H1 (cell line): ENCODE measurements at regions not wholly inside any gene's neighbourhood (a gene's known extent, or its start where the extent isn't known, plus 50 kb on each side); places are given as distances from the start of the nearest gene placed in this dataset.

Source experiments
- CTCF ChIA-PET: fragments of 300-600 bp; sonication (Branson Sonifier 250); formaldehyde crosslinking; loops from one replicate; lab custom pipeline; 2021; ENCODE audit not compliant: partially characterized antibody; lab: Charles Lee
- POLR2A ChIA-PET: fragments of 300-600 bp; sonication (Branson Sonifier 250); formaldehyde crosslinking; loops from one replicate; lab custom pipeline; 2021; ENCODE audit warnings: inconsistent platforms; ENCODE audit not compliant: partially characterized antibody; lab: Charles Lee
- DNase-seq, 2 experiments: peaks; one replicate each; pipeline versions ENCODE4 v3.0.0 to v3.0.0-alpha.2; 2010 to 2022; ENCODE audit warnings: low spot score in 2 of 2, low read depth in 1 of 2, mixed read lengths in 1 of 2
- FAIRE-seq: peaks from 2 replicates; lab custom pipeline; 2011; peaks lifted over from hg19 to GRCh38; lab: Jason Lieb, UNC
- H2AFZ ChIP-seq: 2 replicates; pipeline ENCODE4 v1.8.1; 2012; ENCODE audit warnings: low read length, inconsistent platforms
- H2AK5ac ChIP-seq: 2 replicates; pipeline ENCODE4 v1.6.1; 2013; ENCODE audit warnings: low read depth, low read length
- H2BK120ac ChIP-seq: replicated peaks from 2 replicates; pipeline ENCODE3; 2013; ENCODE audit warnings: low read depth, low read length, inconsistent platforms
- H2BK12ac ChIP-seq: 2 replicates; pipeline ENCODE4 v1.6.1; 2013; ENCODE audit warnings: low read depth, low read length
- H2BK15ac ChIP-seq: 2 replicates; pipeline ENCODE4 v1.6.1; 2013; ENCODE audit warnings: low read length
- H2BK20ac ChIP-seq: 2 replicates; pipeline ENCODE4 v1.6.1; 2013; ENCODE audit warnings: low read length
- H2BK5ac ChIP-seq: 2 replicates; pipeline ENCODE4 v1.6.1; 2013; ENCODE audit warnings: low read depth, low read length
- H3K14ac ChIP-seq: 2 replicates; pipeline ENCODE4 v1.6.1; 2013; ENCODE audit warnings: inconsistent platforms; ENCODE audit not compliant: insufficient read length
- H3K18ac ChIP-seq: 2 replicates; pipeline ENCODE4 v1.6.1; 2013; ENCODE audit warnings: low read length; ENCODE audit errors: extremely low read depth
- H3K23ac ChIP-seq: 2 replicates; pipeline ENCODE4 v1.6.1; 2013; ENCODE audit warnings: inconsistent platforms; ENCODE audit not compliant: insufficient read length
- H3K23me2 ChIP-seq: 2 replicates; pipeline ENCODE4 v1.6.1; 2013; ENCODE audit warnings: low read depth, low read length
- H3K27ac ChIP-seq: 2 replicates; pipeline ENCODE4 v1.6.1; 2011; ENCODE audit warnings: low read depth, low read length, inconsistent platforms
- H3K27me3 ChIP-seq, 4 experiments: replicated peaks in 1 of 4; 1 replicate in 1 of 4; 2 replicates in 3 of 4; pipeline versions ENCODE4 v1.6.1 to v1.8.1; 2011 to 2013; ENCODE audit warnings: low read length in 3 of 4, mild to moderate bottlenecking in 3 of 4, inconsistent platforms in 2 of 4, mixed read lengths in 2 of 4, moderate library complexity in 1 of 4; ENCODE audit not compliant: control insufficient read depth in 3 of 4, insufficient read depth in 3 of 4; ENCODE audit errors: extremely low read depth in 1 of 4
- H3K36me3 ChIP-seq, 4 experiments: 2 replicates each; pipeline versions ENCODE4 v1.6.1 to v1.8.1; 2011 to 2013; ENCODE audit warnings: mild to moderate bottlenecking in 4 of 4, low read length in 3 of 4, moderate library complexity in 2 of 4, control low read depth in 1 of 4, inconsistent platforms in 1 of 4; ENCODE audit not compliant: insufficient read depth in 4 of 4, control insufficient read depth in 2 of 4
- H3K4ac ChIP-seq: replicated peaks from 2 replicates; pipeline ENCODE3; 2013; ENCODE audit warnings: low read length, low read depth, mixed read lengths, inconsistent platforms; ENCODE audit not compliant: insufficient read length
- H3K4me1 ChIP-seq, 4 experiments: replicated peaks in 1 of 4; 1 replicate in 1 of 4; 2 replicates in 3 of 4; pipeline versions ENCODE4 v1.6.1 to v1.8.1; 2011 to 2013; ENCODE audit warnings: low read length in 3 of 4, inconsistent platforms in 2 of 4, mixed read lengths in 1 of 4; ENCODE audit not compliant: insufficient read depth in 4 of 4, control insufficient read depth in 3 of 4
- H3K4me2 ChIP-seq, 2 experiments: 2 replicates each; pipeline versions ENCODE4 v1.6.1 to v1.8.1; 2011 to 2013; ENCODE audit warnings: low read depth in 2 of 2, low read length in 2 of 2, control low read depth in 1 of 2, inconsistent platforms in 1 of 2, mild to moderate bottlenecking in 1 of 2; ENCODE audit not compliant: insufficient read depth in 1 of 2
- H3K4me3 ChIP-seq, 4 experiments: fragments of 200-600, 300-600 bp in 1 of 4; sonication (generic), shearing (Covaris generic), sonication (Bioruptor Twin) in 1 of 4; 2 replicates each; pipeline versions ENCODE4 v1.5.1 to v1.8.1; 2011 to 2016; ENCODE audit warnings: low read length in 4 of 4, low read depth in 3 of 4, control low read depth in 2 of 4, inconsistent platforms in 2 of 4, mild to moderate bottlenecking in 2 of 4, mixed read lengths in 1 of 4, moderate library complexity in 1 of 4; ENCODE audit not compliant: insufficient read depth in 2 of 4; ENCODE audit errors: extremely low read depth in 1 of 4
- H3K56ac ChIP-seq: replicated peaks from 2 replicates; pipeline ENCODE3; 2013; ENCODE audit warnings: low read depth, mild to moderate bottlenecking, mixed read lengths, low read length, inconsistent platforms; ENCODE audit not compliant: insufficient read length
- H3K79me1 ChIP-seq: 2 replicates; pipeline ENCODE4 v1.6.1; 2013; ENCODE audit warnings: low read depth, low read length, control low read depth
- H3K79me2 ChIP-seq, 2 experiments: 2 replicates each; pipeline versions ENCODE4 v1.6.1 to v1.8.1; 2012 to 2013; ENCODE audit warnings: low read length in 2 of 2, mild to moderate bottlenecking in 2 of 2, inconsistent platforms in 1 of 2; ENCODE audit not compliant: insufficient read depth in 2 of 2, control insufficient read depth in 1 of 2
- H3K9ac ChIP-seq, 4 experiments: replicated peaks in 1 of 4; 1 replicate in 1 of 4; 2 replicates in 3 of 4; pipeline versions ENCODE4 v1.6.1 to v1.8.1; 2011 to 2013; ENCODE audit warnings: low read depth in 3 of 4, low read length in 3 of 4, control low read depth in 2 of 4, mild to moderate bottlenecking in 2 of 4, moderate library complexity in 2 of 4, inconsistent platforms in 1 of 4; ENCODE audit errors: extremely low read depth in 1 of 4
- H3K9me3 ChIP-seq, 2 experiments: 2 replicates each; pipeline versions ENCODE4 v1.6.1 to v1.8.1; 2012 to 2013; ENCODE audit warnings: mild to moderate bottlenecking in 2 of 2, moderate library complexity in 2 of 2, control low read depth in 1 of 2, inconsistent platforms in 1 of 2, low read depth in 1 of 2, low read length in 1 of 2, mixed read lengths in 1 of 2; ENCODE audit not compliant: insufficient read depth in 2 of 2
- H4K20me1 ChIP-seq, 2 experiments: replicated peaks in 1 of 2; 2 replicates each; pipeline versions ENCODE3 to v1.8.1; 2011 to 2013; ENCODE audit warnings: inconsistent platforms in 2 of 2, low read length in 2 of 2, mild to moderate bottlenecking in 1 of 2; ENCODE audit not compliant: insufficient read depth in 2 of 2, control insufficient read depth in 1 of 2
- H4K5ac ChIP-seq: 2 replicates; pipeline ENCODE4 v1.6.1; 2013; ENCODE audit warnings: low read length, low read depth, mixed read lengths, inconsistent platforms; ENCODE audit not compliant: insufficient read length
- H4K8ac ChIP-seq: 2 replicates; pipeline ENCODE4 v1.8.0; 2013; ENCODE audit warnings: mild to moderate bottlenecking, moderate library complexity, low read length, inconsistent platforms; ENCODE audit not compliant: insufficient read depth; ENCODE audit errors: extremely low read depth
- H4K91ac ChIP-seq: replicated peaks from 2 replicates; pipeline ENCODE3; 2013; ENCODE audit warnings: low read length, mixed read lengths, inconsistent platforms; ENCODE audit not compliant: insufficient read length
- ASH2L ChIP-seq: fragments of 200-600, 300-600 bp; sonication (generic); IDR thresholded peaks from one replicate; pipeline ENCODE4 v1.7.1; 2017; ENCODE audit warnings: low read length
- BACH1 ChIP-seq: IDR thresholded peaks from 2 replicates; pipeline ENCODE4 v1.6.1; 2012; ENCODE audit warnings: low read length, improper control_type of control experiment
- BCL11A ChIP-seq, 2 experiments: IDR thresholded peaks; one replicate each; pipeline ENCODE4 v1.6.1; 2011; ENCODE audit warnings: low read depth in 2 of 2, low read length in 2 of 2, mild to moderate bottlenecking in 2 of 2
- CEBPB ChIP-seq: IDR thresholded peaks from 2 replicates; pipeline ENCODE4 v1.6.1; 2012; ENCODE audit warnings: low read depth, low read length
- CHD1 ChIP-seq: IDR thresholded peaks from 2 replicates; pipeline ENCODE4 v1.6.1; 2012; ENCODE audit warnings: low read depth, low read length, improper control_type of control experiment
- CREB1 ChIP-seq: IDR thresholded peaks from 2 replicates; pipeline ENCODE4 v1.6.1; 2012; ENCODE audit warnings: inconsistent platforms
- EP300 ChIP-seq, 2 experiments: IDR thresholded peaks; 1 replicate in 1 of 2; 2 replicates in 1 of 2; pipeline ENCODE4 v1.6.1; 2011 to 2012; ENCODE audit warnings: low read depth in 2 of 2, low read length in 2 of 2, mild to moderate bottlenecking in 2 of 2, borderline replicate concordance in 1 of 2, inconsistent platforms in 1 of 2, moderate library complexity in 1 of 2
- FOSL1 ChIP-seq: IDR thresholded peaks from 2 replicates; pipeline ENCODE4 v1.6.1; 2011; ENCODE audit warnings: mild to moderate bottlenecking, low read depth, low read length, moderate library complexity; ENCODE audit not compliant: insufficient read depth
- KDM4A ChIP-seq: IDR thresholded peaks from one replicate; pipeline ENCODE4 v1.7.1; 2012; ENCODE audit warnings: low read depth, mild to moderate bottlenecking, moderate library complexity, low read length, inconsistent platforms; ENCODE audit not compliant: severe bottlenecking
- KDM5A ChIP-seq: fragments of 200-600 bp; IDR thresholded peaks from 2 replicates; pipeline ENCODE4 v1.7.1; 2012; ENCODE audit warnings: mild to moderate bottlenecking, low read length, inconsistent platforms, mixed read lengths
- MAFK ChIP-seq: IDR thresholded peaks from 2 replicates; pipeline ENCODE4 v1.6.1; 2012; ENCODE audit warnings: low read depth, mild to moderate bottlenecking, improper control_type of control experiment, low read length
- POU5F1 ChIP-seq: IDR thresholded peaks from 2 replicates; pipeline ENCODE4 v1.6.1; 2011; ENCODE audit warnings: low read depth, mild to moderate bottlenecking, low read length, moderate library complexity
- SIX5 ChIP-seq: IDR thresholded peaks from 2 replicates; pipeline ENCODE4 v1.6.1; 2011; ENCODE audit warnings: mild to moderate bottlenecking, low read depth, low read length
- TAF7 ChIP-seq: optimal IDR thresholded peaks from 2 replicates; pipeline ENCODE3; 2011; ENCODE audit warnings: low read depth, mild to moderate bottlenecking, inconsistent platforms, low read length, moderate library complexity, borderline replicate concordance
- TBP ChIP-seq: IDR thresholded peaks from 2 replicates; pipeline ENCODE4 v1.6.1; 2011; ENCODE audit warnings: low read depth, low read length, improper control_type of control experiment
- TEAD4 ChIP-seq: IDR thresholded peaks from 2 replicates; pipeline ENCODE4 v1.6.1; 2012; ENCODE audit warnings: low read depth, low read length, inconsistent platforms, mixed read lengths
- ZNF274 ChIP-seq: IDR thresholded peaks from 2 replicates; pipeline ENCODE4 v1.7.0; 2012; ENCODE audit warnings: low read length, borderline replicate concordance; ENCODE audit errors: extremely low read depth
- WGBS, 2 experiments: shearing (Covaris generic) in 1 of 2; methylation state at CpG; one replicate each; pipeline versions ENCODE4 v1.1.6 to v1.1.7; 2013 to 2015; ENCODE audit warnings: low lambda C conversion rate in 2 of 2, mixed read lengths in 2 of 2, inconsistent platforms in 1 of 2, low coverage in 1 of 2, missing lambda C conversion rate in 1 of 2; ENCODE audit not compliant: insufficient replicate concordance in 2 of 2, insufficient coverage in 1 of 2, insufficient read length in 1 of 2; ENCODE audit errors: extremely low coverage in 1 of 2, missing lambda C conversion rate in 1 of 2; 5-methylcytosine and 5-hydroxymethylcytosine counted together

DNA sequence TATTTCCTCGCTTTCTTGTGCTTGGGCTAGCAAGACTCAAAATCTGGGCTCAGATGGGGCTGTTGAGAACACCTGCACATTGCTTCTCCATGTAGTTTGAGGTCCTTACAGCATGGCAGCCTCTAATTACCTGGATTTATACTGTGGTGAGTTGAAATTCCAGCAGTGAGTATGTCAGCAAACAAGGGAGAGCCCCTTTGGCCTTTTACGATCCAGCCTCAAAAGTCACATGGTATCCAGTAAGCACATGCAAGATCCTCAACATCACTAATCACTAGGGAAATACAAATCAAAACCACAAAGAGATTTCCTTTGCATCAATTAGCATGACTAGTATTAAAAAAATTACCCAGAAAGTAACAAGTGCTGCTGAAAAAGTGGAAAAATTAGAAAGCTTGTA, 787.8 kb downstream of the NLGN4Y start:
- no peaks in the 10 kb centered on the region for H3K36me3 ChIP-seq
- no peak overlapping the region for H3K18ac ChIP-seq
- no peak overlapping the region for H2BK15ac ChIP-seq
- DNase-seq (no peak), FAIRE-seq (no peak)
- no peaks in the 10 kb centered on the region for H3K79me1 ChIP-seq
- H3K23me2 ChIP-seq: peaks cover 4% of the 10 kb centered on the region; the same call in 1 of the 2 replicates
- H3K9ac ChIP-seq: no peak overlapping the region
- no peak overlapping the region for H3K14ac ChIP-seq
- H3K4me1 ChIP-seq: no peaks in the 10 kb centered on the region
- H3K4ac ChIP-seq: no peak overlapping the region
- CTCF ChIA-PET: interaction anchor here (0.6 kb wide), 1 partner anchor 13 kb away, joined by 3 read pairs; no protein-coding TSS in a partner anchor
- H3K4me2 ChIP-seq: no peak overlapping the region
- H2BK20ac ChIP-seq: no peak overlapping the region
- no peak overlapping the region for H2BK12ac ChIP-seq
- 92% methylated on average over 2 of the region's 2 CpGs; no CpG with 5 or more reads in 1 of the 2 experiments for WGBS, 2 experiments
- H3K79me2 ChIP-seq: no peaks in the 10 kb centered on the region
- no peaks in the 10 kb centered on the region for H3K27me3 ChIP-seq
- H4K8ac ChIP-seq: no peak overlapping the region
- H2BK5ac ChIP-seq: no peak overlapping the region
- H3K23ac ChIP-seq: no peak overlapping the region
- H4K91ac ChIP-seq: no peak overlapping the region
- H2AK5ac ChIP-seq: no peak overlapping the region
- H3K9me3 ChIP-seq: no peaks in the 10 kb centered on the region
- no peak overlapping the region for H3K56ac ChIP-seq
- H4K5ac ChIP-seq: no peak overlapping the region
- peaks cover 0 to 3% of the 10 kb centered on the region in 2 experiments for H4K20me1 ChIP-seq
- H2BK120ac ChIP-seq: no peak overlapping the region
- POLR2A ChIA-PET: no interaction called here
- H2AFZ ChIP-seq: no peak overlapping the region
- no peak overlapping the region for H3K27ac ChIP-seq
- no peak overlapping the region for H3K4me3 ChIP-seq
- TF ChIP-seq KDM5A (no peak), ASH2L (no peak), ZNF274 (no peak), BACH1 (no peak), BCL11A (IDR thresholded peaks at IDR 0.05; ENCODE audit: low read depth in 2 of 2, low read length in 2 of 2) (no peak), CREB1 (no peak), CEBPB (no peak), TEAD4 (no peak), SIX5 (no peak), TAF7 (no peak), CHD1 (no peak), EP300 (IDR thresholded peaks at IDR 0.05; ENCODE audit: borderline replicate concordance in 1 of 2, low read depth in 2 of 2, low read length in 2 of 2) (no peak), FOSL1 (no peak), MAFK (no peak), TBP (no peak), KDM4A (no peak), POU5F1 (no peak)
